Left ventricle myocardium inferior (tissue), 1 donor: ENCODE measurements at regions not wholly inside any gene's neighbourhood (a gene's known extent, or its start where the extent isn't known, plus 50 kb on each side); places are given as distances from the start of the nearest gene placed in this dataset.

Source experiments
- DNase-seq: peaks from one replicate; pipeline ENCODE4 v3.0.0-alpha.2; 2020
- H3K27ac ChIP-seq: fragments of 200-600 bp; replicated peaks from 2 replicates; pipeline ENCODE4 v1.8.0; 2021
- H3K27me3 ChIP-seq: fragments of 200-600 bp; 2 replicates; pipeline ENCODE4 v1.8.0; 2021; ENCODE audit warnings: low read depth
- H3K36me3 ChIP-seq: fragments of 200-600 bp; 2 replicates; pipeline ENCODE4 v1.8.0; 2021
- H3K4me1 ChIP-seq: fragments of 200-600 bp; 2 replicates; pipeline ENCODE4 v1.8.0; 2021
- H3K4me3 ChIP-seq: fragments of 200-600 bp; 2 replicates; pipeline ENCODE4 v1.8.0; 2021; ENCODE audit warnings: mild to moderate bottlenecking, moderate library complexity
- H3K9me3 ChIP-seq: fragments of 200-600 bp; replicated peaks from 2 replicates; pipeline ENCODE4 v1.8.0; 2021
- intact Hi-C: fragments of 100-400 bp; cut with micrococcal nuclease; formaldehyde crosslinking; loops from one replicate; pipeline ENCODE4 v1.11.0; 2022
- TF ChIP-seq, protein P1 (sequence below): fragments of 200-600 bp; IDR thresholded peaks from 2 replicates; pipeline ENCODE4 v1.8.0; 2021; ENCODE audit warnings: antibody characterized with exemption, mild to moderate bottlenecking, borderline replicate concordance
- donor health status: DM: no; HTN: yes; CAD: no; lungs with severe emphysema.

- peak overlapping the region; percentile 98 for H3K27ac ChIP-seq
- no peaks in the 10 kb centered on the region for H3K27me3 ChIP-seq
- H3K9me3 ChIP-seq: peaks cover 8% of the 10 kb centered on the region
- no peak overlapping the region for H3K4me3 ChIP-seq
- intact Hi-C loops: no loop called here
- H3K36me3 ChIP-seq: no peaks in the 10 kb centered on the region
- TF ChIP-seq, protein P1, sequence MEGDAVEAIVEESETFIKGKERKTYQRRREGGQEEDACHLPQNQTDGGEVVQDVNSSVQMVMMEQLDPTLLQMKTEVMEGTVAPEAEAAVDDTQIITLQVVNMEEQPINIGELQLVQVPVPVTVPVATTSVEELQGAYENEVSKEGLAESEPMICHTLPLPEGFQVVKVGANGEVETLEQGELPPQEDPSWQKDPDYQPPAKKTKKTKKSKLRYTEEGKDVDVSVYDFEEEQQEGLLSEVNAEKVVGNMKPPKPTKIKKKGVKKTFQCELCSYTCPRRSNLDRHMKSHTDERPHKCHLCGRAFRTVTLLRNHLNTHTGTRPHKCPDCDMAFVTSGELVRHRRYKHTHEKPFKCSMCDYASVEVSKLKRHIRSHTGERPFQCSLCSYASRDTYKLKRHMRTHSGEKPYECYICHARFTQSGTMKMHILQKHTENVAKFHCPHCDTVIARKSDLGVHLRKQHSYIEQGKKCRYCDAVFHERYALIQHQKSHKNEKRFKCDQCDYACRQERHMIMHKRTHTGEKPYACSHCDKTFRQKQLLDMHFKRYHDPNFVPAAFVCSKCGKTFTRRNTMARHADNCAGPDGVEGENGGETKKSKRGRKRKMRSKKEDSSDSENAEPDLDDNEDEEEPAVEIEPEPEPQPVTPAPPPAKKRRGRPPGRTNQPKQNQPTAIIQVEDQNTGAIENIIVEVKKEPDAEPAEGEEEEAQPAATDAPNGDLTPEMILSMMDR: no peak
- H3K4me1 ChIP-seq: peaks cover 67% of the 10 kb centered on the region
- DNase-seq: peak; percentile 10
Measured at GRCh38 chr10:132467464-132468149, 70.0 kb upstream of the INPP5A start.

- Histone ChIP-seq H3K4me1 (peaks cover 61% of the 10 kb centered on the region), H3K27ac (peak overlapping the region; percentile 98), H3K4me3 (no peak overlapping the region), H3K27me3 (no peaks in the 10 kb centered on the region), H3K9me3 (peaks cover 8% of the 10 kb centered on the region), H3K36me3 (no peaks in the 10 kb centered on the region)
- intact Hi-C loops: no loop called here
- TF ChIP-seq, protein P1: no peak
- DNase-seq: peak; percentile 5
Measured at GRCh38 chr10:132468216-132468615, 69.4 kb upstream of the INPP5A start.

GRCh38 chr10:132468651-132469050 lies 68.9 kb upstream of the INPP5A start:
- TF ChIP-seq, protein P1: no peak
- no peaks in the 10 kb centered on the region for H3K27me3 ChIP-seq
- H3K4me1 ChIP-seq: peaks cover 57% of the 10 kb centered on the region
- intact Hi-C loops: no loop called here
- peaks cover 8% of the 10 kb centered on the region for H3K9me3 ChIP-seq
- peak; percentile 10 for DNase-seq
- H3K36me3 ChIP-seq: no peaks in the 10 kb centered on the region
- peak overlapping the region; percentile 56 for H3K27ac ChIP-seq
- no peak overlapping the region for H3K4me3 ChIP-seq

DNA sequence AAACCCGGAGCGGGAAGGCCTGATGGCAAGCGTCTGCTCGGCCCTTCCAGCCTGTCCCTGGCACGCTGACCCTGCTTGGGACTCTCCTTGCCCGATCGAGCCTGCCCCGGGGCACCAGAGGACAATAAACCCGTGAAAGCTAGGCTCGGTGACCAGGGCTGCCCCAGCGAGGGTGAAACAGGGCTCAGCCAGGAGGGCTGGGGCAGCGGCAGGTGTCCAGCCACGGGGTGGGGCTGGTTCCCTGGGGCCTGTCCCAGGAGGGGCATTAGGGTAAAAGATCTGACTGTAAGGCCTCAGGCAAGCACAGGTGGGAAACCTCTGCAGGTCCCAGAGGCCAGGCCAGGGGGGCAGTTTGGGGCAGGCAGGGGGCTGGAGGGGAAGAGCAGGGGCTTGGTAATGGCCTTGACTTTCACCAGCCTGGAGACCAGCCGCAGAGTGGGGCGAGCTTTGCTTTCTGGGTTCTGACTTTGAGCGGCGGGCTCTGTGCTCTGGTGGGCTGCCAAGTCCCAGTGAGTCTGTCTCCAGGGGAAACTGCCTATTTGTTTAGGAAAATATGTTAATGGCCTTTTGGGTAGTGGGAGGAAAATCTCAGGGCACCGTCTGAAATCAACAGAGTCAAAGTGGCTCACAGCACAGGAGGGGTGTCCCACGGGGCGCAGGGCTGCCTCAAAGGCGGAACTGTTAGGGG lies 68.2 kb upstream of the INPP5A start:
- Histone ChIP-seq H3K4me1 (peaks cover 50% of the 10 kb centered on the region), H3K4me3 (no peak overlapping the region), H3K9me3 (peaks cover 8% of the 10 kb centered on the region), H3K36me3 (no peaks in the 10 kb centered on the region), H3K27me3 (no peaks in the 10 kb centered on the region), H3K27ac (peak overlapping the region; percentile 56)
- TF ChIP-seq, protein P1: no peak
- intact Hi-C loops: no loop called here
- DNase-seq: peak; percentile 46

- DNase-seq: peak; percentile 6
- Histone ChIP-seq H3K4me1 (peaks cover 38% of the 10 kb centered on the region), H3K36me3 (no peaks in the 10 kb centered on the region), H3K27me3 (no peaks in the 10 kb centered on the region), H3K9me3 (peaks cover 8% of the 10 kb centered on the region), H3K27ac (no peak overlapping the region), H3K4me3 (no peak overlapping the region)
- intact Hi-C loops: no loop called here
- TF ChIP-seq, protein P1: no peak
Measured at GRCh38 chr10:132470410-132471124, 67.0 kb upstream of the INPP5A start.
